Neuronal stem cell (in vitro differentiated cells): ENCODE measurements at regions not wholly inside any gene's neighbourhood (a gene's known extent, or its start where the extent isn't known, plus 50 kb on each side); places are given as distances from the start of the nearest gene placed in this dataset.

Experiments used
- DNase-seq: peaks from one replicate; pipeline ENCODE4 v3.0.0-alpha.2; 2013; ENCODE audit warnings: low spot score
- H2AFZ ChIP-seq: one replicate; pipeline ENCODE4 v1.6.1; 2013; ENCODE audit warnings: mild to moderate bottlenecking, low read length, inconsistent platforms
- H2AK5ac ChIP-seq: 2 replicates; pipeline ENCODE4 v1.6.1; 2013; ENCODE audit warnings: low read depth, mild to moderate bottlenecking, inconsistent platforms, low read length, moderate library complexity, mixed read lengths
- H2BK120ac ChIP-seq: 2 replicates; pipeline ENCODE4 v1.6.1; 2013; ENCODE audit warnings: low read depth, mild to moderate bottlenecking, inconsistent platforms, low read length, moderate library complexity, mixed read lengths
- H2BK12ac ChIP-seq: one replicate; pipeline ENCODE4 v1.6.1; 2013; ENCODE audit warnings: low read length, inconsistent platforms
- H2BK15ac ChIP-seq: 2 replicates; pipeline ENCODE4 v1.6.1; 2013; ENCODE audit warnings: mild to moderate bottlenecking, low read length, inconsistent platforms, mixed read lengths
- H2BK5ac ChIP-seq: one replicate; pipeline ENCODE4 v1.6.1; 2013; ENCODE audit warnings: inconsistent platforms, mild to moderate bottlenecking, low read length, moderate library complexity
- H3K14ac ChIP-seq: one replicate; pipeline ENCODE4 v1.6.1; 2013; ENCODE audit warnings: low read length, inconsistent platforms
- H3K18ac ChIP-seq: 2 replicates; pipeline ENCODE4 v1.6.1; 2013; ENCODE audit warnings: low read length, inconsistent platforms
- H3K23ac ChIP-seq: 2 replicates; pipeline ENCODE4 v1.6.1; 2013; ENCODE audit warnings: low read depth, mild to moderate bottlenecking, mixed read lengths, low read length, inconsistent platforms; ENCODE audit not compliant: poor library complexity
- H3K27ac ChIP-seq: replicated peaks from 3 replicates; pipeline ENCODE4 v1.5.1; 2013; ENCODE audit warnings: low read length, inconsistent platforms
- H3K27me3 ChIP-seq, 3 experiments: 2 replicates each; pipeline ENCODE4 v1.6.1; 2013; ENCODE audit warnings: low read length in 3 of 3, mild to moderate bottlenecking in 2 of 3, inconsistent platforms in 1 of 3, low read depth in 1 of 3, mixed read lengths in 1 of 3, moderate library complexity in 1 of 3; ENCODE audit not compliant: control insufficient read depth in 3 of 3, insufficient read depth in 3 of 3
- H3K36me3 ChIP-seq, 2 donors: replicated peaks in 1 of 2; 2 replicates each; pipeline ENCODE4 v1.6.1; 2013; ENCODE audit warnings: low read length in 2 of 2; ENCODE audit not compliant: control insufficient read depth in 2 of 2, insufficient read depth in 2 of 2
- H3K4ac ChIP-seq: 2 replicates; pipeline ENCODE4 v1.6.1; 2013; ENCODE audit warnings: inconsistent platforms, mild to moderate bottlenecking, low read length, moderate library complexity
- H3K4me1 ChIP-seq, 2 donors: 1 replicate in 1 of 2; 2 replicates in 1 of 2; pipeline ENCODE4 v1.6.1; 2013; ENCODE audit warnings: low read length in 2 of 2, low read depth in 1 of 2; ENCODE audit not compliant: control insufficient read depth in 2 of 2, insufficient read depth in 1 of 2
- H3K4me2 ChIP-seq: one replicate; pipeline ENCODE4 v1.6.1; 2013; ENCODE audit warnings: mild to moderate bottlenecking, low read length, inconsistent platforms; ENCODE audit not compliant: insufficient read depth, poor library complexity, severe bottlenecking
- H3K4me3 ChIP-seq, 2 donors: 2 replicates each; pipeline ENCODE4 v1.5.1; 2013; ENCODE audit warnings: low read length in 2 of 2, mild to moderate bottlenecking in 2 of 2, inconsistent platforms in 1 of 2, moderate library complexity in 1 of 2
- H3K79me1 ChIP-seq: one replicate; pipeline ENCODE4 v1.6.1; 2013; ENCODE audit warnings: low read depth, mild to moderate bottlenecking, inconsistent platforms, low read length, moderate library complexity
- H3K9ac ChIP-seq: one replicate; pipeline ENCODE4 v1.6.1; 2013; ENCODE audit warnings: mild to moderate bottlenecking, low read depth, low read length, inconsistent platforms; ENCODE audit not compliant: poor library complexity
- H3K9me3 ChIP-seq, 2 donors: replicated peaks in 1 of 2; 2 replicates each; pipeline versions ENCODE3 to v1.6.1; 2013; ENCODE audit warnings: low read length in 2 of 2, mild to moderate bottlenecking in 2 of 2, inconsistent platforms in 1 of 2, low read depth in 1 of 2, mixed read lengths in 1 of 2, moderate library complexity in 1 of 2; ENCODE audit not compliant: control insufficient read depth in 2 of 2, insufficient read depth in 1 of 2
- H4K8ac ChIP-seq: one replicate; pipeline ENCODE4 v1.6.1; 2013; ENCODE audit warnings: low read depth, mild to moderate bottlenecking, inconsistent platforms, low read length, moderate library complexity
- H4K91ac ChIP-seq: one replicate; pipeline ENCODE4 v1.6.1; 2013; ENCODE audit warnings: low read length, low read depth, mild to moderate bottlenecking, inconsistent platforms; ENCODE audit not compliant: poor library complexity
- WGBS, 2 donors: extraction: QIAGEN DNeasy Blood & Tissue Kit; methylation state at CpG; one replicate each; pipeline ENCODE4 v1.1.7; 2013; ENCODE audit warnings: missing lambda C conversion rate in 2 of 2, mixed read lengths in 1 of 2; ENCODE audit not compliant: insufficient read length in 2 of 2, insufficient replicate concordance in 1 of 2; ENCODE audit errors: extremely low coverage in 2 of 2; 5-methylcytosine and 5-hydroxymethylcytosine counted together

DNA sequence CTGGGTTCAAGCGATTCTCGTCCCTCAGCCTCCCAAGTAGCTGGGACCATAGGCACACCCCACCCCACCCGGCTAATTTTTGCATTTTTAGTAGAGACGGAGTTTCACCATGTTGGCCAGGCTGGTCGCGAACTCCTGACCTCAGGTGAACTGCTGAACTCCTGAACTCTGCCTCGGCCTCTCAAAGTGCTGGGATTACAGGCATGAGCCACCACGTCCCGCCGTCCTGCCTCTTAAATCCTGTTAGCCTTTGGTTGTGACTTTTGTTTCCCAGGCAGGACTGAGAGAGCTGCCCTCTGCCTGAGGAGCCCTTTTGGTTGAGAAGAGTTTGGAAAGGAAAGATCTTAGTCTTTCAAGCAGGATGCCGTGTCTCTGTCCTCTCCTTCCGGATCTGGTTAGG is 59.3 kb upstream of the C1orf174 start:
- Histone ChIP-seq H3K27me3 (peaks cover 0 to 10% (median 0%) of the 10 kb centered on the region in 3 experiments), H3K4ac (no peak overlapping the region), H3K14ac (no peak overlapping the region), H3K18ac (peak overlapping the region; percentile 45), H3K9me3 (no peaks in the 10 kb centered on the region), H2BK15ac (no peak overlapping the region), H2AK5ac (peak overlapping the region; percentile 57), H2AFZ (no peak overlapping the region), H3K27ac (no peak overlapping the region), H3K4me3 (no peak overlapping the region), H2BK12ac (no peak overlapping the region), H2BK120ac (no peak overlapping the region), H4K8ac (no peak overlapping the region), H3K79me1 (no peaks in the 10 kb centered on the region), H2BK5ac (no peak overlapping the region), H3K9ac (peak overlapping the region; percentile 13), H4K91ac (peak overlapping the region; percentile 64), H3K23ac (no peak overlapping the region), H3K4me1 (peaks cover 0 to 22% of the 10 kb centered on the region in 2 donors), H3K4me2 (no peak overlapping the region), H3K36me3 (no peaks in the 10 kb centered on the region)
- no peak for DNase-seq
- no CpG with 5 or more reads among the region's 12 CpGs for WGBS, 2 donors

DNA sequence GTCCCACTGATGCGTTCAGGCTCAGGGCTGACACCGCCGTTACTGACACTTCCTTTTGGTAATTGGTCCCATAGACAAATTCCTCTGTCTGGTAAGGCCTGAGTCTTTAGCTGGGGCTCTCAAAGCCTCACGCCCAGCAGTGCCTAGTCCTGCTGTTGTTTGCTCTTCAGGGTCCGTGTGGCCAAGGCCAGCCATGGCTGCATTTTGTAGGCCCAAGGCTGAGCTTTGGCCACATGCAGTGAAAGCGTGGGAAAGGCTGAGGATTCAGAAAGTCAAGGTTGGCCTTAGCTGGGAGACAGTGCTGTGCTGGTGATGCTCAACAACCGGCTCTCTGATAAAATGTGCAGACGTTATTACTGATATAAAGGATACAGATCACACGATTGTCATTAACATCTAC is 63.5 kb upstream of the C1orf174 start:
- peak overlapping the region; percentile 54 for H2AK5ac ChIP-seq
- H3K9me3 ChIP-seq, result peaks cover 0 to 13% of the 10 kb centered on the region in 2 donors
- H3K79me1 ChIP-seq, result no peaks in the 10 kb centered on the region

DNA sequence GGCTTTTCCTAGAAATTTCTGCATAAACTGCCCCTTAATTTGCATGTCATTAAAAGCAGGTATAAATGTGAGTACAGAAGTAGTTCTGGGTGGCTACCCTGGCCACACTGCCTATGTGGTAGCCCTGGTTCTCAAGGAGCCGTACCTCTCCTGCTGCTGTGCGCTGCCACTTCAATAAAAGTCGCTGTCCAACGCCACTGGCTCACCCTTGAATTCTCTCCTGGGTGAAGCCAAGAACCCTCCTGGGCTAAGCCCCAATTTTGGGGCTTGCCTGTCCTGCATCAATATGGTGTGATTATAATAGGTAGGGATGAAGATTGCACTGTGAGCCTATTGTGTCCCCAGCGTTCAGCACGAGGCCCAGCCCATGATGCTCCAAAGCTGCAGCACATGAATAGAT is 65.6 kb upstream of the C1orf174 start:
- Histone ChIP-seq H2BK12ac (no peak overlapping the region), H3K27me3 (peaks cover 0 to 4% (median 0%) of the 10 kb centered on the region in 3 experiments), H4K91ac (no peak overlapping the region), H3K4me2 (no peak overlapping the region), H3K14ac (no peak overlapping the region), H3K4ac (no peak overlapping the region), H2BK120ac (no peak overlapping the region), H3K23ac (no peak overlapping the region), H3K36me3 (no peaks in the 10 kb centered on the region), H3K9ac (no peak overlapping the region), H2BK15ac (no peak overlapping the region), H2BK5ac (no peak overlapping the region), H2AFZ (no peak overlapping the region), H3K27ac (no peak overlapping the region), H2AK5ac (no peak overlapping the region), H4K8ac (no peak overlapping the region), H3K79me1 (no peaks in the 10 kb centered on the region), H3K4me3 (no peak overlapping the region), H3K4me1 (peaks cover 0 to 3% of the 10 kb centered on the region in 2 donors), H3K9me3 (peaks cover 0 to 13% of the 10 kb centered on the region in 2 donors), H3K18ac (no peak overlapping the region)
- WGBS, 2 donors, result no CpG with 5 or more reads among the region's 6 CpGs
- DNase-seq, result no peak

More for the DNA sequence above, 63.5 kb upstream of the C1orf174 start:
- Histone ChIP-seq H4K8ac (no peak overlapping the region), H3K4ac (no peak overlapping the region), H3K36me3 (no peaks in the 10 kb centered on the region), H2BK12ac (no peak overlapping the region), H3K27ac (no peak overlapping the region), H3K23ac (no peak overlapping the region), H3K4me2 (no peak overlapping the region), H3K9ac (no peak overlapping the region), H2BK15ac (no peak overlapping the region), H2AFZ (no peak overlapping the region), H3K27me3 (no peaks in the 10 kb centered on the region), H2BK5ac (no peak overlapping the region), H2BK120ac (no peak overlapping the region), H3K14ac (peak overlapping the region; percentile 73), H3K4me1 (peaks cover 0 to 6% of the 10 kb centered on the region in 2 donors), H3K4me3 (peak overlapping the region in 1 of 2 donors; percentile 31), H3K18ac (peak overlapping the region; percentile 77), H4K91ac (no peak overlapping the region)
- no peak for DNase-seq
- no CpG with 5 or more reads among the region's 9 CpGs for WGBS, 2 donors

DNA sequence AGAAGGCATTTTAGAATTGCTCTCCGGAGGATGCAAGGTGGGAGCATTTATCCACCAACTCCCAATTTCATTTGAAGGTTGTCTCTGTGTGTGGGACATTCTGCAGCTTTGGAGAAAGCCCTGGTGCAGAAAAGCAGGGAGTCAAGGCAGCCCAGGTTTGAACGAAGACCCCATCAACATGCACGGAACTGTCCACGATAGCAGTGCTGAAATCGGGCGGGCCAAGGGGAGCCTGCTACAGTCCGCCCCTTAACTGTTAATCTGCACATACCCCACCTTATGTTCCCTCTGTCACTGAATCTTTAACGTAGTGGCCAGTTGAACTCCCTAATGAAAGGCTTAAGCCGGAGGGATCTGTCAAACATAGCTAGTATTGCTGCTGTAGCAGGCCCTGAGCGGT is 68.8 kb upstream of the C1orf174 start:
- Histone ChIP-seq H2BK12ac (no peak overlapping the region), H3K18ac (no peak overlapping the region), H4K8ac (no peak overlapping the region), H2BK120ac (no peak overlapping the region), H3K4me3 (no peak overlapping the region), H3K4me1 (no peaks in the 10 kb centered on the region), H3K4me2 (no peak overlapping the region), H3K9ac (no peak overlapping the region), H2AFZ (no peak overlapping the region), H3K4ac (no peak overlapping the region), H3K79me1 (no peaks in the 10 kb centered on the region), H2BK5ac (no peak overlapping the region), H3K23ac (no peak overlapping the region), H2AK5ac (no peak overlapping the region), H3K36me3 (no peaks in the 10 kb centered on the region), H3K9me3 (peaks cover 0 to 13% of the 10 kb centered on the region in 2 donors), H3K14ac (no peak overlapping the region), H4K91ac (no peak overlapping the region), H3K27me3 (peaks cover 0 to 4% (median 0%) of the 10 kb centered on the region in 3 experiments), H3K27ac (no peak overlapping the region), H2BK15ac (no peak overlapping the region)
- DNase-seq, result peak; percentile 12
- no CpG with 5 or more reads among the region's 10 CpGs for WGBS, 2 donors
